ENCODE measurements at regions not wholly inside any gene's neighbourhood (a gene's known extent, or its start where the extent isn't known, plus 50 kb on each side); places are given as distances from the start of the nearest gene placed in this dataset.
A peak's percentile ranks its signal among the peaks of the same experiment; 100 is the strongest.

GRCh38 chr22:47463220-47463619 is 700.8 kb downstream of the TBC1D22A start:
- Histone ChIP-seq H3K27me3 (no peaks in the 10 kb centered on the region), H3K36me3 (replicated peaks in 1 of 2) (no peaks in the 10 kb centered on the region), H3K9me3 (replicated peaks in 1 of 3) (no peaks in the 10 kb centered on the region), H3K4me3 (no peak overlapping the region), H3K27ac (no peak overlapping the region), H3K4me1 (replicated peaks in 1 of 2) (no peaks in the 10 kb centered on the region)
- TF ChIP-seq CTCF (IDR thresholded peaks at IDR 0.05) (no peak), POLR2A (IDR thresholded peaks at IDR 0.05) (no peak)
- WGBS, 4 donors: 72 to 84% (median 74%) methylated on average over 8 of the region's 8 CpGs
- intact Hi-C loops (cut with DNase I): no loop called here
- no peak for DNase-seq

- intact Hi-C loops (cut with DNase I): no loop called here
- TF ChIP-seq CTCF (IDR thresholded peaks at IDR 0.05) (no peak), POLR2A (IDR thresholded peaks at IDR 0.05) (no peak)
- Histone ChIP-seq H3K36me3 (replicated peaks in 1 of 2) (no peaks in the 10 kb centered on the region), H3K9me3 (replicated peaks in 1 of 3) (no peaks in the 10 kb centered on the region), H3K4me3 (no peak overlapping the region), H3K27me3 (no peaks in the 10 kb centered on the region), H3K4me1 (replicated peaks in 1 of 2) (no peaks in the 10 kb centered on the region), H3K27ac (no peak overlapping the region)
- peak in 4 of 7 donors; percentile 17 to 48 (median 30) for DNase-seq
- 53 to 75% (median 59%) methylated on average over 4 to 5 of the region's 5 CpGs for WGBS, 4 donors
Observed at GRCh38 chr22:47460861-47461260, 698.4 kb downstream of the TBC1D22A start.

GRCh38 chr22:47460176-47460575 is 697.7 kb downstream of the TBC1D22A start:
- Histone ChIP-seq H3K27me3 (no peaks in the 10 kb centered on the region), H3K9me3 (replicated peaks in 1 of 3) (no peaks in the 10 kb centered on the region), H3K27ac (no peak overlapping the region), H3K4me3 (no peak overlapping the region), H3K36me3 (replicated peaks in 1 of 2) (no peaks in the 10 kb centered on the region), H3K4me1 (replicated peaks in 1 of 2) (no peaks in the 10 kb centered on the region)
- intact Hi-C loops (cut with DNase I): no loop called here
- WGBS, 4 donors: 78 to 96% (median 87%) methylated on average over 3 of the region's 3 CpGs
- TF ChIP-seq POLR2A (IDR thresholded peaks at IDR 0.05): no peak
- TF ChIP-seq CTCF (IDR thresholded peaks at IDR 0.05): no peak
- no peak for DNase-seq

DNA sequence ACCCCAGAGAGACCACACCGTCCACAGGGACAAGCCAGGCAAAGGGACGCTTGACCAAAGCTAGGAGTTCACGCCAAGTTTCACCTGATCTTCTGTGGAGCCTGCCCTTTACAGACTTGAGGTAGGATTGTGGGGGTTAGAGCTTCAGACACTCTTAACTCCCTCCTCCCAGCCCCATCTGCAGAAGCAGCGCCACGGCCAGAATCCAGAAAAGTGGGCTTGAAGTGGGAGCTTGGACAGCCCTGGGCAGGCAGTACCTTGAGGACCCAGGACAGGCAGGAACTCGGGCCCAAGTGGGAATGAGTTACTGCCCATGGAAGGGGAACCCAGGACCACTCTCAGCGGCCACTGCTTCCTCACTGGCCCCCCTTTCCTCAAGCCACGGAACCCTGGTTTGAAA is 695.9 kb downstream of the TBC1D22A start:
- Histone ChIP-seq H3K36me3 (replicated peaks in 1 of 2) (no peaks in the 10 kb centered on the region), H3K9me3 (replicated peaks in 1 of 3) (no peaks in the 10 kb centered on the region), H3K4me1 (replicated peaks in 1 of 2) (no peaks in the 10 kb centered on the region), H3K4me3 (no peak overlapping the region), H3K27ac (no peak overlapping the region), H3K27me3 (no peaks in the 10 kb centered on the region)
- TF ChIP-seq CTCF (IDR thresholded peaks at IDR 0.05): no peak
- no peak for TF ChIP-seq POLR2A (IDR thresholded peaks at IDR 0.05)
- WGBS, 4 donors: 84 to 88% (median 86%) methylated on average over 5 to 8 of the region's 8 CpGs
- DNase-seq: no peak
- intact Hi-C loops (cut with DNase I): no loop called here

All from adrenal gland (tissue), 9 donors.